ENCODE measurements at regions not wholly inside any gene's neighbourhood (a gene's known extent, or its start where the extent isn't known, plus 50 kb on each side); places are given as distances from the start of the nearest gene placed in this dataset.

DNA sequence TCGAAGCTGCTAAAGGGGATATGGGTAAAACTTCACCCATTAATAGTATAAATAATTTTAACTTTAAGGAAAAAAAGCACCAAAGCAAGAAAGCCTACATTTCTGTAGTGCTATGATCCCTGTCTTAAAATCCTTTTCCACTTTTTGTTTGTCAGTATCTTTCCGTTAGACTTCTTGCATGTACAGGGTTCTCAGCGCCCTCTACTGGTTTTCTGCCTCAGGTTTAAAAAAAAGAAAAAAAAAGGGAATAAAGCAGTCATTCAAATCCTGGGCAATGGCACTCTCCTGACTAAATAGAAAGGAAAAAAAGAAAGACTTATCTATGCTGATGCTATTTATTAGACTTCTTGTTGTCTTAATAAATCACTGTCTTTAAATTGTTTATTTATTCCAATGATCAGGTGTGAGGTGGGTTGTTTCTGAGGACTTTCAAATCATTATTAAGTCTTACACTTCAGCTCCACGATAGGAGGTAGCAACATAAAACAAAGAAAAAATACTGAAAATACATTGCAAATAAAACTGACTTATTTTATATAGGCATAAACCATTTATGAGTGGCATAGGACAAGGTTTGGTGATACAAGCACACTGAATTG is 475.4 kb upstream of the NR5A2 start:
- no peak for DNase-seq

DNA sequence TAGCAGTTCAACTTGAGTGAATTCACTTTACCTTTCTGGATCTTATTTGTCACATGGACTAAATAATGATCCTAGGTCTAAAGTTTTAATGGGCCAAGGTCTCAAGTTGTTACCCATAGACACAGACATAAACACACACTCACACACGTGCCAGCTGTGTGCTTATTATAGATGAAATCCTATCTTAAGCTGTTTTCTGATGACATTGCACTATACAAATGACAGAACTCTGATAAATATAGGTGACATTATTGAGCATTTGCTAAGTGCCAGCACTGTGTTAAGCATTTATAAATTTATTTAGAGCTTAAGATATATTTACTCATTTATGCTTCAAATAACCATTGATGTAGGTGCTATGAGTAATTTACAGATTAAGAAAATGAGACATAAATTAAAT is 474.4 kb upstream of the NR5A2 start:
- no peaks in the 10 kb centered on the region for H3K9me3 ChIP-seq
- no peaks in the 10 kb centered on the region for H3K4me1 ChIP-seq
- H3K27me3 ChIP-seq, result no peaks in the 10 kb centered on the region
- no peaks in the 10 kb centered on the region for H3K36me3 ChIP-seq
- DNase-seq (no peak), ATAC-seq (no peak)
- no peak overlapping the region for H3K4me3 ChIP-seq
- TF ChIP-seq, protein P1, sequence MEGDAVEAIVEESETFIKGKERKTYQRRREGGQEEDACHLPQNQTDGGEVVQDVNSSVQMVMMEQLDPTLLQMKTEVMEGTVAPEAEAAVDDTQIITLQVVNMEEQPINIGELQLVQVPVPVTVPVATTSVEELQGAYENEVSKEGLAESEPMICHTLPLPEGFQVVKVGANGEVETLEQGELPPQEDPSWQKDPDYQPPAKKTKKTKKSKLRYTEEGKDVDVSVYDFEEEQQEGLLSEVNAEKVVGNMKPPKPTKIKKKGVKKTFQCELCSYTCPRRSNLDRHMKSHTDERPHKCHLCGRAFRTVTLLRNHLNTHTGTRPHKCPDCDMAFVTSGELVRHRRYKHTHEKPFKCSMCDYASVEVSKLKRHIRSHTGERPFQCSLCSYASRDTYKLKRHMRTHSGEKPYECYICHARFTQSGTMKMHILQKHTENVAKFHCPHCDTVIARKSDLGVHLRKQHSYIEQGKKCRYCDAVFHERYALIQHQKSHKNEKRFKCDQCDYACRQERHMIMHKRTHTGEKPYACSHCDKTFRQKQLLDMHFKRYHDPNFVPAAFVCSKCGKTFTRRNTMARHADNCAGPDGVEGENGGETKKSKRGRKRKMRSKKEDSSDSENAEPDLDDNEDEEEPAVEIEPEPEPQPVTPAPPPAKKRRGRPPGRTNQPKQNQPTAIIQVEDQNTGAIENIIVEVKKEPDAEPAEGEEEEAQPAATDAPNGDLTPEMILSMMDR (IDR thresholded peaks at IDR 0.05), result no peak
- intact Hi-C loops (cut with DNase I), result no loop called here
- H3K27ac ChIP-seq, result no peak overlapping the region

More for the DNA sequence above, 475.4 kb upstream of the NR5A2 start:
- Histone ChIP-seq H3K4me3 (no peak overlapping the region), H3K9me3 (no peaks in the 10 kb centered on the region), H3K4me1 (no peaks in the 10 kb centered on the region), H3K27me3 (no peaks in the 10 kb centered on the region), H3K36me3 (no peaks in the 10 kb centered on the region), H3K27ac (no peak overlapping the region)
- ATAC-seq, result peak; percentile 50
- TF ChIP-seq, protein P1 (IDR thresholded peaks at IDR 0.05), result peak; percentile 74
- intact Hi-C loops (cut with DNase I), result no loop called here

DNA sequence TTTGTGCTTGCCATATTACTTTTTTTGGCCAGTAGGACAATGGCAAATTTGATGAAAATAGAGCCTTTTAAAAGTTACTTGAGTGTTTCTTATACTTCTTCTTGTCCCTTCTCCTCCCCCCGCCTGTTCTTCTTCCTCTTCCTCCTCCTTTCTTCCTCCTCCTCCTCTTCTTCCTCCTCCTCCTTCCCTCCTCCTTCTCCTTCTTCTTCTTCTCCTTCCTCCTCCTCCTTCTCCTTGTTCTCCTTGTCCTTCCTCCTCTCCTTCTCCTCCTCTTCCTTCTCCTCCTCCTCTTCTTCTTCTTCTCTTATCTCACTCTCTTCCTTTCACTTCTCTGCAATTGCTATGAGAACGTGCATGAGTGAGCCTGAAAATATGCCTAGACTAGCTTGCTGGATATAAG is 466.2 kb upstream of the NR5A2 start:
- Histone ChIP-seq H3K36me3 (no peaks in the 10 kb centered on the region), H3K27ac (no peak overlapping the region), H3K4me1 (no peaks in the 10 kb centered on the region), H3K27me3 (no peaks in the 10 kb centered on the region), H3K4me3 (no peak overlapping the region), H3K9me3 (no peaks in the 10 kb centered on the region)
- intact Hi-C loops (cut with DNase I), result no loop called here
- TF ChIP-seq, protein P1 (IDR thresholded peaks at IDR 0.05), result no peak
- no peak for DNase-seq
- no peak for ATAC-seq

DNA sequence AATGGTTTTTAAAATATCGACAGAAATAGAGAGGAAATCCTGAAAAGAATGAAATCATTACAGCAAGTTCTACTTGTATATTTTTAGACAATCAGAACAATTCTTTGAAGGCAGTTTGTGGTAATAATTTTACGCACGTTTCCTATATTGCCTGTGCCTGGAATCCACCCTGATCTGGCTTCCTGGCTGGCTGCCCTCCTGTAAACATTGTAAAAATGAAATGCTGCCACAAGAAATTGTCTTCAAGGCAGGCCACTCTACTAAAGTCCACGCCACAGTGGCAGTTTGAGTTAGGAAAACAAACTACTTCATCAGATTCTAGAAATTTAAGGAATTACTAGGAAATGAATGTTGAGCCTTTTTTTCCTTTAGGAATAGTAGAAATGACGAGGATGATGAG is 454.5 kb upstream of the NR5A2 start:
- H3K4me3 ChIP-seq, result no peak overlapping the region
- no peak for DNase-seq
- ATAC-seq, result no peak
- H3K4me1 ChIP-seq, result no peaks in the 10 kb centered on the region
- no peaks in the 10 kb centered on the region for H3K36me3 ChIP-seq
- H3K9me3 ChIP-seq, result no peaks in the 10 kb centered on the region
- H3K27me3 ChIP-seq, result no peaks in the 10 kb centered on the region
- TF ChIP-seq, protein P1 (IDR thresholded peaks at IDR 0.05), result no peak
- intact Hi-C loops (cut with DNase I), result no loop called here
- no peak overlapping the region for H3K27ac ChIP-seq

DNA sequence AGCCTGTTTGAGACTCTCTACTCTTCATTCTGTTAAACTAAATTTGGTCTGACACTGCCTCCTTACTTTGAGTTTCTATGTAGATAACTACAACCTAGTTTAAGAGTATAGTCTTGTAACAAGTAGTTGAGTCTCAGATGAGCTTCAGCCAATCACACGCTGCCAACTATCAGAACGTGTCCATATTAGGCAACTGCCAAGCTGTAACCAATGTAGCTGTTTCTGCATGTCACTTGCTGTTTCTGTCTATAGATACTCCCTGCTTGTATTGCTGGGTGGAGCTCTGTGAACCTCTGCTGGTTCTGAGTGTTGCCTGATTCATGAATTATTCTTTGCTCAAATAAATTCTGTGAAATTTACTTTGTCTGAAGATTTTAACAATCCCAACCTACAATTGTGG is 452.6 kb upstream of the NR5A2 start:
- intact Hi-C loops (cut with DNase I), result no loop called here

More for the DNA sequence above, 452.6 kb upstream of the NR5A2 start:
- Histone ChIP-seq H3K27me3 (no peaks in the 10 kb centered on the region), H3K36me3 (no peaks in the 10 kb centered on the region), H3K27ac (no peak overlapping the region), H3K4me3 (no peak overlapping the region), H3K9me3 (no peaks in the 10 kb centered on the region), H3K4me1 (no peaks in the 10 kb centered on the region)
- TF ChIP-seq, protein P1 (IDR thresholded peaks at IDR 0.05), result no peak
- DNase-seq, result no peak
- no peak for ATAC-seq

Data from upper lobe of right lung (tissue), 1 donor.